OCI-LY3 (cell line): ENCODE measurements at regions not wholly inside any gene's neighbourhood (a gene's known extent, or its start where the extent isn't known, plus 50 kb on each side); places are given as distances from the start of the nearest gene placed in this dataset.

Experiments used
- CTCF ChIP-seq: fragments of 200-600, 300-600 bp; sonication (generic); IDR thresholded peaks from 2 replicates; pipeline ENCODE4 v1.5.1; 2014; ENCODE audit warnings: antibody characterized with exemption, low read length, low read depth
- EZH2phosphoT487 ChIP-seq: fragments of 200-600 bp; shearing (Covaris generic); IDR thresholded peaks from 2 replicates; pipeline ENCODE4 v1.6.1; 2018; ENCODE audit warnings: antibody characterized with exemption, mixed run types, low read depth

GRCh38 chr2:88913280-88913679 is 221.8 kb downstream of the RPIA start:
- no peak for TF ChIP-seq CTCF
- no peak for TF ChIP-seq EZH2phosphoT487
